Mesendoderm (in vitro differentiated cells): ENCODE measurements at regions not wholly inside any gene's neighbourhood (a gene's known extent, or its start where the extent isn't known, plus 50 kb on each side); places are given as distances from the start of the nearest gene placed in this dataset.

Source experiments
- DNase-seq: peaks from one replicate; pipeline ENCODE4 v3.0.0; 2013
- H2AK5ac ChIP-seq: 2 replicates; pipeline ENCODE4 v1.6.1; 2013; ENCODE audit warnings: low read length, inconsistent platforms
- H2BK120ac ChIP-seq: 2 replicates; pipeline ENCODE4 v1.6.1; 2013; ENCODE audit warnings: low read depth, mild to moderate bottlenecking, low read length, moderate library complexity, mixed read lengths
- H2BK15ac ChIP-seq: replicated peaks from 2 replicates; pipeline ENCODE4 v1.6.1; 2013; ENCODE audit warnings: low read depth, mild to moderate bottlenecking, moderate library complexity
- H2BK5ac ChIP-seq: 2 replicates; pipeline ENCODE4 v1.6.1; 2013; ENCODE audit warnings: low read length, inconsistent platforms
- H3K18ac ChIP-seq: 2 replicates; pipeline ENCODE4 v1.6.1; 2013; ENCODE audit warnings: mild to moderate bottlenecking, low read length, mixed read lengths
- H3K23ac ChIP-seq: one replicate; pipeline ENCODE4 v1.6.1; 2013; ENCODE audit warnings: low read length
- H3K27ac ChIP-seq: 2 replicates; pipeline ENCODE4 v1.5.1; 2013; ENCODE audit warnings: low read depth, mild to moderate bottlenecking, inconsistent platforms, low read length, moderate library complexity
- H3K27me3 ChIP-seq: 2 replicates; pipeline ENCODE4 v1.6.1; 2013; ENCODE audit warnings: low read length, control low read depth, mild to moderate bottlenecking, inconsistent platforms; ENCODE audit not compliant: insufficient read depth, poor library complexity
- H3K36me3 ChIP-seq: 2 replicates; pipeline ENCODE4 v1.6.1; 2013; ENCODE audit warnings: low read length, inconsistent platforms; ENCODE audit not compliant: control insufficient read depth, insufficient read depth
- H3K4ac ChIP-seq: one replicate; pipeline ENCODE4 v1.6.1; 2013; ENCODE audit warnings: low read depth, mild to moderate bottlenecking, low read length, moderate library complexity
- H3K4me1 ChIP-seq: 2 replicates; pipeline ENCODE4 v1.6.1; 2013; ENCODE audit warnings: low read depth, low read length, inconsistent platforms; ENCODE audit not compliant: control insufficient read depth
- H3K4me2 ChIP-seq: 2 replicates; pipeline ENCODE4 v1.6.1; 2013; ENCODE audit warnings: low read length
- H3K4me3 ChIP-seq: 2 replicates; pipeline ENCODE4 v1.5.1; 2013; ENCODE audit warnings: mild to moderate bottlenecking, low read length
- H3K56ac ChIP-seq: one replicate; pipeline ENCODE4 v1.6.1; 2013; ENCODE audit warnings: low read length
- H3K79me1 ChIP-seq: 2 replicates; pipeline ENCODE4 v1.6.1; 2013; ENCODE audit warnings: low read length, inconsistent platforms
- H3K79me2 ChIP-seq: 2 replicates; pipeline ENCODE4 v1.6.1; 2013; ENCODE audit warnings: mild to moderate bottlenecking, low read length; ENCODE audit not compliant: control insufficient read depth, insufficient read depth
- H3K9ac ChIP-seq: 2 replicates; pipeline ENCODE4 v1.6.1; 2013; ENCODE audit warnings: low read length, inconsistent platforms
- H4K5ac ChIP-seq: one replicate; pipeline ENCODE4 v1.6.1; 2013; ENCODE audit warnings: low read length
- H4K8ac ChIP-seq: one replicate; pipeline ENCODE4 v1.6.1; 2013; ENCODE audit warnings: low read depth, mild to moderate bottlenecking, control low read depth, low read length, moderate library complexity
- WGBS: extraction: QIAGEN DNeasy Blood & Tissue Kit; methylation state at CpG from one replicate; pipeline ENCODE4 v1.1.7; 2013; ENCODE audit warnings: low lambda C conversion rate, missing lambda C conversion rate; ENCODE audit not compliant: insufficient coverage; ENCODE audit errors: extremely low coverage; 5-methylcytosine and 5-hydroxymethylcytosine counted together

DNA sequence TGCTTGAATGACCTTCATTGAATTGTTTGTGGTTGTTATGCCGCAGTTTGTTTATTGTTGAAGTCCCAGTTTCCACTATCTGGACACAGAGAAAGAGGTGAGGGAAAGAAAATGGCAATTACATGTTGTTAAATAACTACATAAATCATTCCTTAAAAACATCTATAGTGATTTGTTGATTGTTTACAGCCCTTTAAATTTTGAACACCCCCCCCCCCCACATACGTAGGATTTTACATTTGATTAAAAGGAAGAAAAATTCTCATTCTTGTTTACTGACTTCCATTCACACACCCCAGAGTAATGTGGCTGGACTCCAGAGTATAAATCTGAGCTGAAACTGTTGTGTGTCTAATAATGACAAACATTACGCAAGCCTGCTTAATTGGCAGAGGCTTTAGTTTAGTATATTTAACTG, 87.1 kb upstream of the FAM174A start:
- DNase-seq = no peak
- no peak overlapping the region for H2BK15ac ChIP-seq
- no peak overlapping the region for H2AK5ac ChIP-seq
- WGBS = no CpG with 5 or more reads among the region's 3 CpGs
- H3K4me2 ChIP-seq = no peak overlapping the region
- no peaks in the 10 kb centered on the region for H3K79me2 ChIP-seq
- no peaks in the 10 kb centered on the region for H3K79me1 ChIP-seq
- no peak overlapping the region for H4K5ac ChIP-seq
- no peak overlapping the region for H3K4ac ChIP-seq
- no peak overlapping the region for H2BK120ac ChIP-seq
- no peak overlapping the region for H2BK5ac ChIP-seq
- H3K23ac ChIP-seq = no peak overlapping the region
- no peak overlapping the region for H4K8ac ChIP-seq
- H3K9ac ChIP-seq = no peak overlapping the region
- no peaks in the 10 kb centered on the region for H3K36me3 ChIP-seq
- H3K56ac ChIP-seq = no peak overlapping the region
- no peak overlapping the region for H3K4me3 ChIP-seq
- H3K27me3 ChIP-seq = no peaks in the 10 kb centered on the region
- no peak overlapping the region for H3K27ac ChIP-seq
- no peaks in the 10 kb centered on the region for H3K4me1 ChIP-seq
- no peak overlapping the region for H3K18ac ChIP-seq

DNA sequence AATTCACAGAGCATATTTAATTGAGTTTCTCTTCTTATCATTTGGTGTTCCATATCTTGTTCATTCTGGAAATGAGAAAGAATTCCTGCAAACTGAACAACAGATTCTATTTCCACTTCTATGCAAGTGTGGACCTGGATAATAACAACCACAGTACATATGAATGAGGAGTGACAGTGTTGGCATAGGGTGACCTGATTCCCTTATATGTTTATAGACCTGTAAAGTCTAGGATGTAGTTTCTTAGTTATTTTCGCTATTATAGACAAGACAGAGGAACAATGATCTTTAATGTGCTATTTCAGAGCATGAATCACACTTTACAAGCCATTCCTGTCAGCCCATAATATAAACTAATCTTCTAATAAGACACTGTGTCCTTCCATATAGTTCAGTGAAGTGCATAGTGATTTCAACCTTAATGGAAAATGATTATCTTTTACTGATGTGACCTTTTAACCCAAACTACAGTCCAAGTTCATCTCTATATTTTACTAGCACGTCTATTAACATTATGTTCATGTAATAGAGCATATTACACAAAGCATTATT, 88.2 kb upstream of the FAM174A start:
- no peak overlapping the region for H4K5ac ChIP-seq
- DNase-seq = no peak
- H3K79me1 ChIP-seq = no peaks in the 10 kb centered on the region
- no peak overlapping the region for H3K18ac ChIP-seq
- no peak overlapping the region for H3K27ac ChIP-seq
- H2BK120ac ChIP-seq = no peak overlapping the region
- H3K36me3 ChIP-seq = no peaks in the 10 kb centered on the region
- H3K27me3 ChIP-seq = no peaks in the 10 kb centered on the region
- no peak overlapping the region for H3K4me3 ChIP-seq
- H2AK5ac ChIP-seq = no peak overlapping the region
- no peak overlapping the region for H3K56ac ChIP-seq
- H3K79me2 ChIP-seq = no peaks in the 10 kb centered on the region
- no CpG with 5 or more reads among the region's 2 CpGs for WGBS
- H3K4ac ChIP-seq = no peak overlapping the region
- no peaks in the 10 kb centered on the region for H3K4me1 ChIP-seq
- no peak overlapping the region for H3K23ac ChIP-seq
- no peak overlapping the region for H3K4me2 ChIP-seq
- H3K9ac ChIP-seq = no peak overlapping the region
- H2BK5ac ChIP-seq = no peak overlapping the region
- H2BK15ac ChIP-seq = no peak overlapping the region
- H4K8ac ChIP-seq = no peak overlapping the region

DNA sequence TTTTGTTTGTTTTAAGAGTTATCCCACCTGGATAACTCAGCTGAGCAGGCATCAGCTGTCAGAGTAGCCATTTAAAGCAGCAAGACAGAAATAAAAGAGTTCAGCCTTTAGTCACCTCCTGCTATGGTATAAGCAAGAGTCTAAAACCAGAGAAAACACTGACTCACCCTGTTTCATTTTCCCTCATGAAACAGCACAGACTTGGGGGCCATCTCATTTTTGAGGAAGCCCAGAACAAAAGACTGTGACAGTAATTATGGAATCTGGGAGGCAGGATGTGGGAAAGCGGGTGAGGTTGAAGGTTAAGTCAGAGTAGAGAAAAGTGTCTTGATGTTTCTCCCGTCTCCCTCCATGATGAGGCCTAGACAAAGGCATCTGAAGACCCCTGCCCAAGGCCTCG, 90.2 kb upstream of the FAM174A start:
- Histone ChIP-seq H2BK15ac (no peak overlapping the region), H4K8ac (no peak overlapping the region), H3K36me3 (no peaks in the 10 kb centered on the region), H3K56ac (no peak overlapping the region), H2BK5ac (no peak overlapping the region), H3K4me2 (no peak overlapping the region), H3K23ac (no peak overlapping the region), H3K4me1 (no peaks in the 10 kb centered on the region), H3K79me2 (no peaks in the 10 kb centered on the region), H3K4me3 (no peak overlapping the region), H3K4ac (no peak overlapping the region), H3K79me1 (no peaks in the 10 kb centered on the region), H2AK5ac (no peak overlapping the region), H2BK120ac (no peak overlapping the region), H3K9ac (no peak overlapping the region), H4K5ac (no peak overlapping the region), H3K18ac (no peak overlapping the region), H3K27me3 (no peaks in the 10 kb centered on the region), H3K27ac (no peak overlapping the region)
- DNase-seq = no peak
- WGBS = no CpG with 5 or more reads among the region's 3 CpGs

DNA sequence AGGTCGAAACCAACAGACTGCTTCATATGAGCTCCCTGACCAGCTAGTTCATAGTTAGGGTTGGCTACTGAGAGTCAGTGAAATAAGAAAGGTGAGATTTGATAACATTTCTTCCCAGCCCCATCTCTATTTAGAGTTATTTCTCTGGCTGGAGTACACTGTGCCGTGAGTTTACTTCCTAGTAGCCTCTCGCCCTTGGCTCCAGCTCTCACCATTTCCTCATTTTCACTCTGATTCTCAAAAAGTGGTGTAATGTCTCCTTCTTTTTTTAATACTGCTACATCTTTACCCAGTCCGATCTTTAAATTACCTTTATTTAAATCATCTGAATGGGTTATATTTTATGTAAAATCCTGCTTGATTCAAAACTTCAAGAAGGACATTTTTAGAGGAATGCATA, 100.4 kb upstream of the FAM174A start:
- WGBS = no CpG with 5 or more reads among the region's 4 CpGs
- Histone ChIP-seq H3K23ac (no peak overlapping the region), H3K18ac (no peak overlapping the region), H3K56ac (no peak overlapping the region), H3K4ac (no peak overlapping the region), H3K36me3 (no peaks in the 10 kb centered on the region), H4K5ac (no peak overlapping the region), H3K27ac (no peak overlapping the region), H4K8ac (no peak overlapping the region), H3K27me3 (no peaks in the 10 kb centered on the region), H2BK15ac (no peak overlapping the region), H3K79me2 (no peaks in the 10 kb centered on the region), H2BK120ac (no peak overlapping the region), H3K4me1 (no peaks in the 10 kb centered on the region), H3K79me1 (no peaks in the 10 kb centered on the region), H3K4me2 (no peak overlapping the region), H2AK5ac (no peak overlapping the region), H2BK5ac (no peak overlapping the region), H3K4me3 (no peak overlapping the region), H3K9ac (no peak overlapping the region)
- DNase-seq = no peak

DNA sequence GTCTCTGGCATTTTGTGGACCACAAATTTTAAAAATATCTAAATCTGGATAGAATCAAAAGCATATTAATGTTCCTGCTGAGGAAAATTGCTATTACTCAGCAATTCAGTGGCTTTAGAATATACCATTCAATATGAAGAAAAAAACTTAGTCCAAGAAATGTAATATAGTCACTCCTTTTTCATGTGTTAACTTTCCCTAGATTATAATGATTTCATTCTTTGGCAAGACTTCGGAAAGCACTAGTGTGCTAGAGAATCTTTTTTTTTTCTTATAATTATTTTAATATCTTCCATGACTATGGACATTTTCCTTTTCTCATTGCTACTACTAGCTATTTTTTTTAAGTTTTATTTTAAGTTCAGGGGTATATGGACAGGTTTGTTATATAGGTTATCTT, 102.4 kb upstream of the FAM174A start:
- Histone ChIP-seq H3K36me3 (no peaks in the 10 kb centered on the region), H3K27me3 (no peaks in the 10 kb centered on the region), H3K56ac (no peak overlapping the region), H3K9ac (no peak overlapping the region), H4K5ac (no peak overlapping the region), H3K27ac (no peak overlapping the region), H3K18ac (no peak overlapping the region), H4K8ac (no peak overlapping the region), H2BK15ac (no peak overlapping the region), H3K4me1 (no peaks in the 10 kb centered on the region), H3K79me2 (no peaks in the 10 kb centered on the region), H2AK5ac (no peak overlapping the region), H3K79me1 (no peaks in the 10 kb centered on the region), H3K4ac (no peak overlapping the region), H2BK120ac (no peak overlapping the region), H3K4me2 (no peak overlapping the region), H3K23ac (no peak overlapping the region), H2BK5ac (no peak overlapping the region), H3K4me3 (no peak overlapping the region)
- DNase-seq = no peak
- no CpG with 5 or more reads among the region's 1 CpG for WGBS
